HG02610 (cell line): ENCODE measurements at regions not wholly inside any gene's neighbourhood (a gene's known extent, or its start where the extent isn't known, plus 50 kb on each side); places are given as distances from the start of the nearest gene placed in this dataset.

Source experiments
- ATAC-seq: cut with Tn5 transposase; IDR thresholded peaks from one replicate; pipeline ENCODE4 v1.9.1; 2021; ENCODE audit warnings: mild to moderate bottlenecking, moderate library complexity; ENCODE audit not compliant: unreplicated experiment

DNA sequence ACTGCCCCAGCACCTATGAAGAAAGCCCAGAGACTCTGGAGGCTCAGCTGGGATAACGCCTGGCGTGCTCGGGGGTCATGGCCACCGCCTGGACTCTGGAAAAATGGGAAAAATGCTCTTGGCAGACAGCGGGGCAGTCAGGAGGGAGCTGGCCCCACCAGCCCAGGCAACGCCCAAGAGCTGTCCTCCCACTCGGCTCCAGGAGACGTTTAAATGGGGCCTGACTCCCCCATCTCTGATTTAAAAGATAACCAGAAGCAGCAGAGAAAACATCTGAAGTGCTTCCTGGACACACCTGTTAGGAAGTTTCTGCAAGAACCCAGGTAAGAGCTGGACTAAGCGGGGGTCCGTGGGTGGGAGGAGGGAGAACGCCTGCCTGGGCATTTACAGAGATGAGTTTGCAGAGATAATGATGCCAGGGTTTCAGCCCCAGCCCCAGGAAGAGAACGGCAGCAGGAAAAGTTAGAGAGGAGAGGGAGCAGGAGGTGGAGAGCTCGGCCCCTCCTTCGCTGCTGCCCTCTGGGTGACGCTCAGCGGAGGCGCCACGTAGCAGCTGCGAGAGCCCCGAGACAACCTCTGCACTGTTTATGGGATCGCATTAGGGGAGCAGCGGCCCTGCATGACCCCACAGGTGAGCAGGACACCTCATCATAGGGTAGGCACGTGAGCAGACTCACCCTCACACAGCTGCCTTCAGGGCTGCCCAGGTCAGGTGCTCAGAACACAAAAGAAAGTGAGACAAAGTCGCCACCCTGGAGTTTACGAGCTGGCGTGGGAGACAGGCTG, 83.5 kb upstream of the INSIG1 start:
- no peak for ATAC-seq

DNA sequence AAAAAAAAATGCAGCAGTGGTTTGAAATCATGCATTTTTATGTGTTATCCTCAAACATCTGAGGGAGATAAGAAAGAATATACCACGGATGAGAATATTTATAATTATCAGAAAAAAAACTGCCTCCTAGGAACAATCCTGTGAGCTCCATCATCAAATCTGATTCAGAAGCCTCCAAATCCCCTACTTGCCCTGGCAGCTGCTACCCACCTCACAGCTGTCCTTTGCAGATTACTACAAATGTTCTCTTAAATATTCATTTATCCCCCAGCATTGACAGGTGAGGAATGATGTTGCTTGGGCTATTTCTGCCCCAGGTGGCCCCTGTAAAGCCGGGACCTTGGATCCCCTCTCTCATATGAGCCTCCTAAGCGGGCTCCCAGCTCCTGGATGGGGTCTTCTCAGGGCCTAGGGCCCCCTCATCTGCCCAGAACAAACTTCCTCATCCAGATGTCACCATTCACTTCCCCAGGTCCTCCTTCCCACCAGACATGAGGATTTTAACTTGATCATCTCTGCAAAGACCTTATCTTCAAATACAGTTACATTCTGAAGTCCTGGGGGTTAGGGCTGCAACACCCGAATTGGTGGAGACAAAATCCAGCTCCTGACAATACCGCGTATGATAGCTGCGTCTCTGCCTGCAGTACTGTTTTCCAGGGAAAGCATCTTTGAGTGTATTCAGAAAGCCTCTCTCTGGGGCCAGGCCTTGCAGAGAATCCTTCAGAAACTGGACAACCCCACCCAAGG, 81.9 kb upstream of the INSIG1 start:
- ATAC-seq = no peak

DNA sequence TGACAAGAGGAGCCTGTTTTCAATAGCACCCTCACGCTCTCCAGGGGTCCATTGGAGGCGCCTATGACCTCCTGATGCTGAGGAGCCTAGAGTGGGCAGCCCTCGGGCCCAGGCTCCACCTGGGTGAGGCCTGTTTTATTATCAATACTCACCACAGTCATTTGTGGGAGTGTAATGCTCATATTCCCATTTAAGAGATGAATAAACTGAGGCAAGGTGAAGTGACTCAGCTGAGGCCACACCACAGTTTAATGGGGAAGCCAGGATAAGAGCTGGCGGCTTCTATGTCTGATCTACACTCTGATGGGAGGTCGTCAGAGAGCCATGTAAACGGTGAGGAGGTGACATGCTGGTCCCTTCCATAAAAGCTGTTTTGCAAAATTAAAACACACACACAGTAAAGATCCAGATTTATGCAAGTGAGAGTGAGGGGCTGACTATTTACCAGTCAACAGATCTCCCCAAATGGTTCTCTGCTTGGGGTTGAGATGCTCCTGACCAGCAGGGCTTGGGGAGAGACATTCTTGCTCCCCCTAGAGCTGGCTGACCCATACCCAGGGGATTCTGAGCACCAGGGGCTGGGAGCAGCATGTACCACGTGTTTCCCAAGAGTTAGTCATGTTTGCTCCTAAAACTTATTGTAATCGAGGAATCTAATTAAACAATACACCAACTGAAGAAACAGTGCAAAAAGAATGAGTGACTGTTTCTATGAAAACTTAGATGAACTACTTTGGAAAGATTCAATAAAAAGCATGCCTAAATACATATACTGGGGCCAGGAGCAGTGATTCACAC, 81.0 kb upstream of the INSIG1 start:
- no peak for ATAC-seq

DNA sequence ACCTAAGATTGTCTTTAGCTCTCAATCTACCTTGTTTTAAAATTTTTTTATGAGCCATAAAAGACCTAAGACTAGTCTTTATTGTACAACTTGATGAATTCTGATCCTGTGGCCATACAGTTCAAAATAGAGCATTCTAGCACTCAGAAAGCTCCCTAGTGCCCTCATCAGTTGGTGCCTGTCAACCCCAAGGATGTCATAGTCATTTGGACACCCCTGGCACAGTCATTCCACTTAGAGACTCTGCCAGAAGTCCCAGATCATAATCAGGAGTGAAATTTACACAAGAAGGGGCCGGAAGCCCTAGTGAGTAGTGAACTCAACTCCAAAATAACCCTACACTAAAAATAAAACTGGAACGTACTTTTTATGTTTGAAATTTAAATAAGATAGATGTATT, 80.0 kb upstream of the INSIG1 start:
- ATAC-seq = no peak

GRCh38 chr7:155218276-155219153, 79.2 kb upstream of the INSIG1 start:
- no peak for ATAC-seq

DNA sequence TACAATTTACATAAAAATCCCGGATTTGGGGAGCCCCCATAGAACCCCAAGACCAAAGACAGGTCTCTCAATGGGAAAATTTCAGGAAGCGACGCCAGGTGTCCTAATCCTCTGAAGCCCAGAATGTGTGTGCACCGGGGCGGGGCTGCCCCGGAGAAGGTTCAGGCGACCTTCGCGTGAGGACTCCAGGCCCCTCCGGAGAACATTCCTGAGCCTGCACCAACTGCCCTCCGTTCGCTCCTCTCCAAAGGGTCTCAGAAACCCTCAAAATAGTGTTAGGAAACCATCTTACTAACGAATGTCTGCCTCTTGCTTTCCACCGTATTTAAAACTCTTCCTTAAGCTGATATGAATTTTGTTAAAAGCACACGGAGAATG, 78.5 kb upstream of the INSIG1 start:
- no peak for ATAC-seq

GRCh38 chr7:155219947-155220769, 77.5 kb upstream of the INSIG1 start:
- no peak for ATAC-seq

DNA sequence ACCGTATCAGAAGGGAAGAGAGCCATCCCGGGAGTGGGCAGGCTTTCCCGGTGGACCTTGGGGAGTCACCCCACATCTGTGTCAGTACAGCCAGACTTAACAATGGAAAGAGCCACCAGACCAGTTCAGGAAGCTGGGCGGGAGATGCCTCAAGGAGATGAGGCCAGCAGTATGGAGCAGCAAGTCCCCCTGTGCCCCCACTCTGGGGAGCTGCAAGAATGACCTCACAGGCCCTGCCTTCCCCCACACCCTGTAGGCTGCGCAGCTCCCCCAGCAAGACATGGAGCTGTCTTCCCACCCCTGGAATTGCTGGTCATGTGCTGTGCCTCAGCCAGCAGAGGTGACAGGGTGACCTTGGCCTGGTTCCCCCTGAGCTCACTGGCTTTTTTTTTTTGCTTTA, 76.8 kb upstream of the INSIG1 start:
- no peak for ATAC-seq

DNA sequence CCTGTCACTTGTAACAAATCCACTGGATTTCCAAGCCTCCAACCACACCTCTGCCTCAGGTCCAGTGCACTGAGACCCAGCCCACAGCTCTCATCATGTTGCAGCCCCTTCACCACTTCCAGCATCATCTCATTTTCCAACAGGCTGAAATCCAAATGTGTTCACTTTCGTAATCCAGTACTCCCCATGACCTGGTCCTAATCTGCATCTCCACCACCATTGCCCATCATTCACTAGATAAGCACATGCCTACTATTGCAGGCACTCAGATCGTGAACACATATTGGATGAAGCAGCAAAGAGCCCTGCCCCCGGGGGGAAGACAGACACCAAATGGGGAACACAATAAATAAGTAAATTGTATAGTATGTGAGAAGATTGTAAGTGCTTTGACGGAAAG, 76.1 kb upstream of the INSIG1 start:
- ATAC-seq = no peak

DNA sequence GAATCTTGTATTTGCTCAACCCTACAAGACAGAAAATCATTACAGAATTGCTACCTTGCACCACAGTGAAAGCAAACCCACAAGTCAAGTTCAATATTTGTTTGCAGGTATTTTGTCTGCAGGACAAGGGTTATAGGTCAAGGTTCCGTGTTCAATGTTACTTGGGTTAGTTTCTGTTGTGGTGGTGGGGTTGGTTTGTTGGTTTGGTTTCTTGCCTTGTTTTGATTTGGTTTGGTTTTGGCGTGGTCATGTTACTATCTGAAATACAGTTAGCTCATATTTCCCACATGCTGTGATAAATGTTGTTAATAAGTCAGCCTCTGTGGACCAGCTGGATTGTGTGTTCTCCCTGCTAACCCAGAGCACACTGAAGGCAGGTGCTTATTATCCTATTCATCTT, 75.6 kb upstream of the INSIG1 start:
- ATAC-seq = no peak

DNA sequence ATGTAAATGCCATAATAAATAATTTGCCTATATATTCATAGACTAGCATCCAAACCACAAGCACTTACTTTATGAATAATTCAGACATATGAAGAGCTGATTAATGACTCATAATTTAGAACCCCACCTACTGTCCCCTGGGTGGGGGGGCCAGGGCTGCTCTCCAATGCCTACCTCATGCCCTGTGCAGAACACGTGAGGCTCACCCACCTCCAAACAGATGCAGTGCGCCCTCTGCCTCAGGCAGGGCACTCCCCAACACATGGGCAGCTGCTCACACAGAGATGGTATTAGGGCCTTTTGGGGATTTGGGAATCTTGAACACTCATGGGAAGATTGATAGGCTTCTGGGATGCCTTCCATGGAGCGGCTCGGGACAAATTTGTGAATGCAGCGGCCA, 75.1 kb upstream of the INSIG1 start:
- ATAC-seq = no peak

DNA sequence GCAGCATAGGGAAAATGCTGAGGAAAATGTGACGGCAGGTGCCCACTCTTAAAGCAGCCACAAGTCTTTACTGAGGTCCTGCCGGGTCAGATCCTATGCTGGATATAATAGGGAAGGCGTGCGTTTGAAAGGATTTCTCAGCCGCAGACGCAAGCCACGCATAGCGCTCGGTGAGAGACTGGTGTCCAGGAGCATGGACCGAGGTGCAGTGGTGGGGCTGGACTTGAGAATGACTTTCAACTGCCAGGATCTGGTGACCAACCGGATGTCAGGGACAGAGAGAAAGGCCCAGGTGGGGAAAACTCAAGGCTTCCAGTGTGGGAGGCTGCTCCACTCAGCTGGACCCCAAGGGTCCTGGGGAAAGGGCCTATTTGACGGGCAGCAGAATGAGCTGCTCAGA, 74.7 kb upstream of the INSIG1 start:
- ATAC-seq = no peak

- ATAC-seq = no peak
Observed at GRCh38 chr7:155223503-155223902, 74.2 kb upstream of the INSIG1 start.

- no peak for ATAC-seq
Observed at GRCh38 chr7:155224116-155224811, 73.4 kb upstream of the INSIG1 start.

DNA sequence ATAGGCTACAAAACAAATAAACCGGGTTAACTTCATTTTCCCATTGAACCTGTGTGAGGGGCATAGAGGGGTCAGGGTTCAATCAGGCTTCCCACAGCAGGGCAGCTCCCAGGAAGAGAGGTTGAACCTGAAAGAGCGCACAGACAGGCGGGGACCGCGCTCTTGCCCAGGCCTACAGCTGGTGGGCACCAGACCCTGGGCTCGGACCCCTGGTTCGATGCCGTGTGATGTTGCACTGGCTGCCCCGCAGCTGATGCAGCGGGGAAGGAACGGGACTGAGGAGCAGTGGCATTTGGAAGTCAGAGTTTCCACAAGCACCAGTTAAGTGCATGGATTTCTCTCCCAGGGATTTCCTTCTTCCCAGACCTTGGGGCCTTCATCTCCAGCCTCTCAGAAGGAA, 72.6 kb upstream of the INSIG1 start:
- ATAC-seq = no peak

DNA sequence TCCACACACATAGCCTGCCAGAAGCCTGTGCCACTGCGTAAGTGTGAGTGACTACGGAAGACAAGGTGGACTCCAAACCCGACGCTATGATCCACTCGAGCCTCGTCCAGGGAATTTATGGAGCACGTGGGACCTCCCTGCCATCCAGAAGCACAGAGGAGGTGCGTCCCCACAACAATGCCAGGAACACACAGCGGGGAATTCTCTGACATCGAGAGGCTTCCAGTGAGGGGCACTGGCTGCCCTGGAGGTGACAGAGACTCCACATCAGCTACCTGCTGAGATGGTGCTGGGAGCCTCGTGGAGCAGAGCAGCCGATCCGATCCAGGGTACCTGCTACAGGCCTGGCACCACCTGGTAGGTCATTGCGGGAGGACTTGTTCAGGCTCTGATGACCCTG, 72.2 kb upstream of the INSIG1 start:
- no peak for ATAC-seq

DNA sequence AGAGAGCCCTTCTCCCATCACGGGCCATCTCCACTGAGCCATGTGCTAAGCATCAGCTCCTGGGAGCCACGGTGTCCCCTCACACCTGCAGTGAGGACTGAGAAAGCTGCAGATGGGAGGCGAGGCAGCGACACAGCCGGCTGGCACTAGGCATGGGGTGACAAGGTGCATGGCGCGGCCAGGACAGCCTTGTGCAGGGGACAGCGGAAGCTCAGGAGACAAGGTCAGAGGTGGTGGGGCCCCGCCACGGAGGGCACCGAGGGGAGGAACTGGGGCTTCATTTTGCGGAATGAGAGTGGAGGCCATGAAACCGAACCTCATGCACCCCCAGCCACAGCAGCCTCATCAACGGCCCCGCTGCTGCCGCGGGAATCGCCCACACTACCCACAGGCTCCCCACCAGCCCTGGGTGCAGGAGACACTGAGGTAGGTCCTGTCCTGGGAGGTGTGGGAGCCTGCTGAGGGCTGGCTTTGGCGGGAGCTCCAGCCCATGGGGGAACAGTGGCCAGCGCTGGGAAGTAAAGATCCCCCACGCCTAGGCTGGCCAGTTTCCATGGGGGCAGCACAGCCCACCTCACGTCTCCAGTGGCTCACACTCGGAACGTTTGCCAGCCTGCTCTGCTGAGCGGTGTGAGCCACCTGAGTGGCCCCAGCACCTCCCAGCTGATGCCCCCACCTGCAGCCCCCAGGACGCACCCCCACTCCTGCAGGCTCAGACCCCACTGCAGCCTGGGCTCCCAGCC, 71.2 kb upstream of the INSIG1 start:
- no peak for ATAC-seq

- no peak for ATAC-seq
Observed at GRCh38 chr7:155227004-155227787, 70.5 kb upstream of the INSIG1 start.
